Hematopoietic multipotent progenitor cell (in vitro differentiated cells): ENCODE measurements at regions not wholly inside any gene's neighbourhood (a gene's known extent, or its start where the extent isn't known, plus 50 kb on each side); places are given as distances from the start of the nearest gene placed in this dataset.
A peak's percentile ranks its signal among the peaks of the same experiment; 100 is the strongest.
"Not testable (repeated sequence)": the region's sequence is repeated elsewhere in the genome, so short reads cannot be mapped to it uniquely, and the experiment has no call there.

ENCODE experiments used
- DNase-seq, 3 donors: peaks; one replicate each; pipeline ENCODE4 v3.0.0-alpha.2; 2011 to 2015; ENCODE audit warnings: low read depth in 2 of 3, low spot score in 2 of 3

- peak in 1 of 3 donors; percentile 20 for DNase-seq
Measured at GRCh38 chr6:101011186-101011585, 130.1 kb upstream of the ASCC3 start.

GRCh38 chr6:101013612-101014195 is 132.6 kb upstream of the ASCC3 start:
- no peak for DNase-seq

- DNase-seq = no peak
Measured at GRCh38 chr6:101015541-101015940, 134.4 kb upstream of the ASCC3 start.

- no peak for DNase-seq
Measured at GRCh38 chr6:101016163-101016562, 135.0 kb upstream of the ASCC3 start.

GRCh38 chr6:101018157-101018556 is 137.0 kb upstream of the ASCC3 start:
- DNase-seq = no peak

- DNase-seq = no peak
Measured at GRCh38 chr6:101021504-101021903, 140.4 kb upstream of the ASCC3 start.

GRCh38 chr6:101042966-101043365 is 161.8 kb upstream of the ASCC3 start:
- no peak for DNase-seq

GRCh38 chr6:101058296-101058695 is 177.2 kb upstream of the ASCC3 start:
- DNase-seq = no peak

GRCh38 chr6:101066481-101066880 is 185.4 kb upstream of the ASCC3 start:
- DNase-seq = no peak

GRCh38 chr6:101069191-101069795 is 188.2 kb upstream of the ASCC3 start:
- no peak for DNase-seq

GRCh38 chr6:101070044-101070608 is 189.0 kb upstream of the ASCC3 start:
- no peak for DNase-seq

- no peak for DNase-seq
Measured at GRCh38 chr6:101077344-101077743, 196.2 kb upstream of the ASCC3 start.

- no peak for DNase-seq
Measured at GRCh38 chr6:101079696-101080270, 198.7 kb upstream of the ASCC3 start.

GRCh38 chr6:101080597-101080996 is 199.5 kb upstream of the ASCC3 start:
- DNase-seq = no peak

- DNase-seq = no peak
Measured at GRCh38 chr6:101083533-101084175, 202.5 kb upstream of the ASCC3 start.

- no peak for DNase-seq
Measured at GRCh38 chr6:101085327-101085726, 204.2 kb upstream of the ASCC3 start.

GRCh38 chr6:101086473-101086872 is 205.3 kb upstream of the ASCC3 start:
- DNase-seq = no peak

GRCh38 chr6:101088594-101088993 is 207.5 kb upstream of the ASCC3 start:
- no peak for DNase-seq

- no peak for DNase-seq
Measured at GRCh38 chr6:101089640-101090039, 208.5 kb upstream of the ASCC3 start.

GRCh38 chr6:101090281-101090680 is 209.2 kb upstream of the ASCC3 start:
- DNase-seq = no peak

GRCh38 chr6:101098605-101099004 is 217.5 kb upstream of the ASCC3 start:
- not testable (repeated sequence) for DNase-seq

- no peak for DNase-seq
Measured at GRCh38 chr6:101102702-101103101, 221.6 kb upstream of the ASCC3 start.
